ENCODE measurements at regions not wholly inside any gene's neighbourhood (a gene's known extent, or its start where the extent isn't known, plus 50 kb on each side); places are given as distances from the start of the nearest gene placed in this dataset.

DNA sequence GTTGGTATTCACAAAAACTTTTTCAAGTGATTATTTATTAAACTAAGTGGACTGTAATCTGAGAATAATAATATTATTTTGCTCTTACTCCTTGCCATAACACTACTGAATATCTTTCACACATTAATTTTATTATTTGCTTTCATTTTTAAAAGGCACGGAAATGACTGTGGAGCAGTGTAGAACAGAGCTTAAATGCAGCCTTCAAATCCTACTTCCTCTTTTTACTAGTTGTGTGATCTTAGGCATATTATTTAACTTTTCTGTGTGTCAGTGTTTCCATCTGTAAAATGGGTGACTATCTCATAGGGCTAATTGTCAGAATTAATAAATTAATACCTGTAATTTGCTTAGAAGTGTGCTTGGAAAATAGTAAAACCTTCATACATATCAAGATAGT, 55.5 kb upstream of the SLC8A1 start:
- WGBS, 5 donors: 49 to 85% (median 79%) methylated on average over 1 of the region's 1 CpG
- no peak for DNase-seq
- intact Hi-C loops (cut with DNase I; ENCODE audit: low total_unique reads): no loop called here
- no peaks in the 10 kb centered on the region for H3K9me3 ChIP-seq
- H3K36me3 ChIP-seq: no peaks in the 10 kb centered on the region
- no peak for TF ChIP-seq POLR2A (IDR thresholded peaks at IDR 0.05)
- no peak for TF ChIP-seq POLR2AphosphoS5 (IDR thresholded peaks at IDR 0.05)
- TF ChIP-seq, protein P1, sequence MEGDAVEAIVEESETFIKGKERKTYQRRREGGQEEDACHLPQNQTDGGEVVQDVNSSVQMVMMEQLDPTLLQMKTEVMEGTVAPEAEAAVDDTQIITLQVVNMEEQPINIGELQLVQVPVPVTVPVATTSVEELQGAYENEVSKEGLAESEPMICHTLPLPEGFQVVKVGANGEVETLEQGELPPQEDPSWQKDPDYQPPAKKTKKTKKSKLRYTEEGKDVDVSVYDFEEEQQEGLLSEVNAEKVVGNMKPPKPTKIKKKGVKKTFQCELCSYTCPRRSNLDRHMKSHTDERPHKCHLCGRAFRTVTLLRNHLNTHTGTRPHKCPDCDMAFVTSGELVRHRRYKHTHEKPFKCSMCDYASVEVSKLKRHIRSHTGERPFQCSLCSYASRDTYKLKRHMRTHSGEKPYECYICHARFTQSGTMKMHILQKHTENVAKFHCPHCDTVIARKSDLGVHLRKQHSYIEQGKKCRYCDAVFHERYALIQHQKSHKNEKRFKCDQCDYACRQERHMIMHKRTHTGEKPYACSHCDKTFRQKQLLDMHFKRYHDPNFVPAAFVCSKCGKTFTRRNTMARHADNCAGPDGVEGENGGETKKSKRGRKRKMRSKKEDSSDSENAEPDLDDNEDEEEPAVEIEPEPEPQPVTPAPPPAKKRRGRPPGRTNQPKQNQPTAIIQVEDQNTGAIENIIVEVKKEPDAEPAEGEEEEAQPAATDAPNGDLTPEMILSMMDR (IDR thresholded peaks at IDR 0.05): no peak
- TF ChIP-seq EP300 (IDR thresholded peaks at IDR 0.05): no peak
- H3K27ac ChIP-seq: no peak overlapping the region
- peaks cover 0 to 15% (median 0%) of the 10 kb centered on the region in 4 donors for H3K4me1 ChIP-seq
- H3K4me3 ChIP-seq: no peak overlapping the region
- no peaks in the 10 kb centered on the region for H3K27me3 ChIP-seq

DNA sequence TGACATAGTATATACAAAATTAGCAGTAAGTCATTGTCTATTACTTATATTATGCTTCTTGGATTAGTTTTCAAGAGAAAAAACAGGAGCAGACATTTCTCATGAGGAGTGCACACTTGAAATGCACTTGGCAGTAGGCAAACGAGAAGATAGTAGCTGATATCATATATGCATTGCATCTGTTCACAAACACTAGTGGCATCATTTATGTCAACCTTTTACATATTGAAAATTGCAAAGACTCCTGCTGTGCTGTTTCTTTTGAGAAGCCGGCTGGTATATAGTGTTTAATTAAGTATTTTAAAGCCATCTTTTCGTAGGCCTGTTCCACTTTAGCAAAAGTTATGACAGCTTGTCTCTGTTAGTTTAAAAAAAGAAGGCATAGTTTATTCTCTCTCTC, 58.4 kb upstream of the SLC8A1 start:
- 76 to 83% (median 81%) methylated on average over 3 of the region's 3 CpGs for WGBS, 5 donors
- TF ChIP-seq POLR2A (IDR thresholded peaks at IDR 0.05) (no peak), EP300 (IDR thresholded peaks at IDR 0.05) (no peak)
- TF ChIP-seq, protein P1 (IDR thresholded peaks at IDR 0.05): no peak
- H3K27me3 ChIP-seq: no peaks in the 10 kb centered on the region
- no peaks in the 10 kb centered on the region for H3K36me3 ChIP-seq
- H3K4me3 ChIP-seq: no peak overlapping the region
- intact Hi-C loops (cut with DNase I; ENCODE audit: low total_unique reads): no loop called here
- peaks cover 0 to 19% (median 0%) of the 10 kb centered on the region in 4 donors for H3K4me1 ChIP-seq
- DNase-seq: no peak
- H3K27ac ChIP-seq: no peak overlapping the region
- H3K9me3 ChIP-seq: no peaks in the 10 kb centered on the region

DNA sequence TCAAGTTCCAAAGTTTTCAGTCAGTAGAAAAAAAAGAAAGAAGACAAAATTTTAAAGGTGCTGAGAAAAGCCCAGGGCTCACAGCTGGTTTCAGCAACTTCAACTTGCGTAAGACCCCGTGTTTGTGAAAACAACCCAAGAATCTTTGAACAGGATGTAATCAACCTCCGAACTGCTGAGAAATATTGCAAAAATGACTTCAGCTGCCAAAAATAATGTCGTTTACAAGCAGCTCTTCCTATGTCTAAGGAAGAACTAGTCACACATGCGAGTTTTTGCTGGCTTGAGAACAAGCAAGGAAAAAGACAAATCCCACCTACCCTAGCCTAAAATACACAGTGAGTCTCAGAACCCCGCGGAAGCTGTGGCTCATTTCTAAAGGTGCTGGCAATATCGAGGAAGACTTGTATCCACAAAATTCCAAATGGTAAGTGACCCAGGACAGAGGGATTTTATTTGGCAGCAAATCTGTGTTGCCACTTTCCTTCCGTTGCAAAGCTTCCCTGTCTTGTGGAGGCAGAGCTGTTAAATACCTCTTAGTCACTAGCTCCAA, 59.8 kb upstream of the SLC8A1 start:
- no peaks in the 10 kb centered on the region for H3K27me3 ChIP-seq
- peak overlapping the region in 4 of 5 donors; percentile 60 to 76 (median 71) for H3K27ac ChIP-seq
- no peaks in the 10 kb centered on the region for H3K36me3 ChIP-seq
- WGBS, 5 donors: 35 to 47% (median 40%) methylated on average over 9 of the region's 9 CpGs
- intact Hi-C loops (cut with DNase I; ENCODE audit: low total_unique reads): no loop called here
- peak in 2 of 3 donors; percentile 17 to 42 for TF ChIP-seq POLR2AphosphoS5 (IDR thresholded peaks at IDR 0.05)
- no peak for TF ChIP-seq EP300 (IDR thresholded peaks at IDR 0.05)
- peaks cover 0 to 19% (median 0%) of the 10 kb centered on the region in 4 donors for H3K4me1 ChIP-seq
- H3K9me3 ChIP-seq: no peaks in the 10 kb centered on the region
- DNase-seq: peak in 1 of 2 donors; percentile 49
- peak overlapping the region; percentile 15 to 40 (median 31) for H3K4me3 ChIP-seq

DNA sequence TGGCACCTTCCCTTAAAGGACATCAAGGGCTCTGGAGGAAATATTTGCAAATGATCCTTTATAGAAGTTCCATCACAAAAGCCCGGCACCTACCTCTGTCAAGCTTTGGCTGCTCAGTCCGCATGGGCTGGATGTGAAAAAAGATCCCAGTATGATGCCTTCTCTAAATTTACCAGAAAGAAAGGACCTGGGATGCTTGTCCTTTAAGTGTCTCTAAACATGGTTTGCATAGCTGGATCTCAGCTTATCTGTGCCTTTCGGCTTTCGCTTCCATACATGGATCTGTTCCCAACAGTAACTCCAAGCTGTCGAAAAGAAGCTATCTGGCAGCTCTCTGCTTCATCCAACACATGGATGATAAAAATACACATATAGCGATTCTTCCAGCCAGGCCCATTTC, 60.4 kb upstream of the SLC8A1 start:
- intact Hi-C loops (cut with DNase I; ENCODE audit: low total_unique reads): no loop called here
- no peak for TF ChIP-seq EP300 (IDR thresholded peaks at IDR 0.05)
- no peak for TF ChIP-seq POLR2AphosphoS5 (IDR thresholded peaks at IDR 0.05)
- TF ChIP-seq, protein P1 (IDR thresholded peaks at IDR 0.05): no peak
- no peak for TF ChIP-seq POLR2A (IDR thresholded peaks at IDR 0.05)
- Histone ChIP-seq H3K4me3 (peak overlapping the region; percentile 15 to 40 (median 31)), H3K27ac (peak overlapping the region in 4 of 5 donors; percentile 60 to 76 (median 71)), H3K27me3 (no peaks in the 10 kb centered on the region), H3K4me1 (peaks cover 0 to 19% (median 0%) of the 10 kb centered on the region in 4 donors), H3K36me3 (no peaks in the 10 kb centered on the region), H3K9me3 (no peaks in the 10 kb centered on the region)
- WGBS, 5 donors: 38 to 69% (median 49%) methylated on average over 6 of the region's 6 CpGs
- DNase-seq: peak in 1 of 2 donors; percentile 53

DNA sequence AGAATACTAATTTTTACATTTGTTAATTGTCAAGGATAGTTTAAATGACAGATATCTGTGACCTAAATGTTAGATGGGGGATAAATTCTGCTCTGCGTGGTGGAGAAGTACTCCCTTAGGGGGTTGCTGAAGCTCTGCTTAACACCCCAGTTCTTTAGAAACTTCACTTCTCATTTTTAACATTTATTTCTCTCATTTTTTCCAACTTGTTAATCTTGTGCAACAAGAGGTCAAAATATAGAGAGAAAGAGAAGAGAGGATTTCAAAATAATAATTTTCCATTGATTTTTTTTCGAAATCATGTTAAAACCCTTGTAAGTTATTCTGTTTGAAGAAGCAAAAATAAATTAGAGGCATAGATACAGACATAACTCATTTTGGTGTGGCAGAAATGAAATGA, 61.3 kb upstream of the SLC8A1 start:
- intact Hi-C loops (cut with DNase I; ENCODE audit: low total_unique reads): no loop called here
- WGBS, 5 donors: 68 to 91% (median 88%) methylated on average over 2 of the region's 2 CpGs
- no peaks in the 10 kb centered on the region for H3K36me3 ChIP-seq
- peaks cover 0 to 19% (median 0%) of the 10 kb centered on the region in 4 donors for H3K4me1 ChIP-seq
- no peaks in the 10 kb centered on the region for H3K9me3 ChIP-seq
- TF ChIP-seq POLR2AphosphoS5 (IDR thresholded peaks at IDR 0.05) (no peak), EP300 (IDR thresholded peaks at IDR 0.05) (no peak), POLR2A (IDR thresholded peaks at IDR 0.05) (no peak)
- TF ChIP-seq, protein P1 (IDR thresholded peaks at IDR 0.05): no peak
- DNase-seq: no peak
- peak overlapping the region in 1 of 4 donors; percentile 29 for H3K4me3 ChIP-seq
- H3K27me3 ChIP-seq: no peaks in the 10 kb centered on the region
- H3K27ac ChIP-seq: no peak overlapping the region

Measured in stomach (tissue), 8 donors.